ENCODE measurements at regions not wholly inside any gene's neighbourhood (a gene's known extent, or its start where the extent isn't known, plus 50 kb on each side); places are given as distances from the start of the nearest gene placed in this dataset.
A peak's percentile ranks its signal among the peaks of the same experiment; 100 is the strongest.

DNA sequence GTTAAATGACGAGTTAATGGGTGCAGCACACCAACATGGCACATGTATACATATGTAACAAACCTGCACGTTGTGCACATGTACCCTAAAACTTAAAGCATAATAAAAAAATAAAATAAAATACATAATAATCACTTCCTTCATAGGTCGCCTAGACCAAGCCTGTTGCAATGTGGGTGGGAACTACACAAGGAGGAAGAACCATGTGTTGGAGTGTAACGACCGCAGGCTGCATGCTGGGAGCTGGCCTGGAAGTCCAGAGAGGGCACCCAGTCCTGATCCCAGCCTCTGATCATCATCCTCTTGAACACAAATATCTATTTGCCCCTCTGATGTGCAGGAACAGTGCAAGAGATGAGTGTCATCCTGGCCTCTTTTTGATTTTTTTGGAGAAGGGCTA, 224.7 kb upstream of the ASIC2 start:
- DNase-seq = no peak

DNA sequence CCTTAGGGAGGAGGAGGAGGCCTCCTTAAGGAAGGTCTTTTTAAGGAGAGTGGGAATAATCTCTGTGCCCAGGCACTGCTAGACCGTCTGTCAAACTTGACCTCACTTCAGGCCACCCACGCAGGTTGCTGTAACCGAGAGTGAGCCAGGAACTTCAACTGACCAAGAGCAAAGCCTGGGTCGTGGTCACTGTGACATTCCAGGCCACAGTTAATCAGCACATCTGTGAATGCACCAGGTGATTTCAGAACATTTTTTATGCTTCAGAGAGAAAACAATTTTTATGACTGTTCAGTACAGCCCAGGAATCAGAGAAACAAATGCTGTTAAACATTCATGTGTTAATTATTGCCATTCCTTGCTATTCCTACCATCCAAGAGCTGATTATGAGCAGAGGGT, 226.6 kb upstream of the ASIC2 start:
- DNase-seq = no peak

DNA sequence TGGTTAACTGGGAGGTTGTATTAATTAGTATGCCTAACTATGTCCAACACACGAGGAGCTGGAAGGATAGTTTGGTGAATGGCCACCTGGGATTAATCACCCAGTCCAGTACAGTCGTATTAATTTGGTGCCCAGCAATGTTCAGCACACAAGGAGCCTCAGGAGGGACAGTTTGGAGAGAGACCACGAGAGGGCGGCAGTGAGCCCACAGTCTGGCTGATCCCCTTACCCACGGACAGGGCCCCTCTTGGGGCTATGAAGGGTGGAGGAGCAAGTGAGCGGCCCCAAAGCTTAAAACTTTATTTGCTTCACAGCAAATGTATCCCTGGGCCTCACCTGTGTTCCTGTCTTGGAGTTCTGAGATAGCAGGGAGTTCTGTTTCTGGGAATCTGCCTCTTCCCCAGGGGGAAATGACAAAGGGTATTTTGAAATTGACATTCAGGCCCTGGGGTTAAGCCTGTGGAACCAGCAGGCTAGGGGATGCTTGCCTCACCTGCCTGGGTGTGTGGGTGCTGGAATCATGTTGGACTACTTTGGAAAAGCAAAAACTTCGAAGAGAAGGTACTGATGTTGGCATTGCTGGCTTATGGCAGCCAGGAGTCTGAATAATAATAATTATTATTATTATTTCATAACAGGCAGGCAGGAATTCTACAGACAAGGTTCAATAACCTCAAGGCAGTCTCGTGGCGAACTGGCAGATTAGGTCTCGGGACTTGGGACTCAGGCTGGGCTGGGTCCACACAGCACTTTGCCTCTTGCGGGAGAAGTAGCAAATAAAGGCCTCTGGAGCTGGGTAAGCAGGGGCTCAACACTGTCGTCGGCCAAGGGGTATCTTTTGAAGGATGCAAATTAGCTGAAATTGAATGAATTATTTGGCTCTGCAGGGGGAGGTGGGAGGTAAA, 227.6 kb upstream of the ASIC2 start:
- DNase-seq = peak; percentile 31

DNA sequence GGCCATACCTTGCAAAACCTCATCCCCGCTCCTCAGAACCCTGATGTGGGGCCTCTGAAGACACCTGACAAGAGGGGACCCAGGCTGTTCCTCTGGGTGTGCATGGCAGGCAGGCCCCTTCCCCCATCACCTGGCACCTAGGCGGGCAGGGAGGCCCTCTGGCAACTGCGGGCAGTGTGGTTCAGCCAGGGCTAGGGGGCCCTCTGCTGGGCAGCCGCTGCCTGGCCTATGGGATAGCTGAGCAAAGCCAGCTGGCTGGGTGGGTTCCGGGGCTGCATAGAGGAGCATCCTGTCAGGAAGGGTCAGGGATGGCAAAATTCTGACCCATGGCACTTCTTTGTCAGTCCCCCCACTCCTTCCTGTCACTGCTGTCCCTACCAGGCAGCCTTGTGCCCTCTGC, 228.7 kb upstream of the ASIC2 start:
- DNase-seq = no peak

DNA sequence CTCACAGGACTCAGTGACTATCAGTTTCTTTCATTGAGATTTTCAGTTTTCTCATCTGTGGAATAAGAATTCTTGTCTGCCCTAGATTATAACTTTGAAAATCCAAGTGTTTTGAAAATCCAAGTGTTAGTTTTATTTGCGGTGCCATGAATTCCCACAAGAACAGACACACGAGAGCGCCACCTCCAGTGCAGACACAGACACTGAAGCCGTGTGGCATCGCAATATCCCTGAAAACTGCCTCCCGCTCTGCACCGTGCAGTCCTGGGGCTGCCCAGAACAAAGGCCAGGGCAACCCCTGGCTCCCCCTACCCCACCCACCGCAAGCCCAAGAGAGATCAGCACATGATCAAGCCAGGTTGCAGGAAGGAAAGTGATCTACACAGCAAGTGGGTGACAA, 229.5 kb upstream of the ASIC2 start:
- no peak for DNase-seq

DNA sequence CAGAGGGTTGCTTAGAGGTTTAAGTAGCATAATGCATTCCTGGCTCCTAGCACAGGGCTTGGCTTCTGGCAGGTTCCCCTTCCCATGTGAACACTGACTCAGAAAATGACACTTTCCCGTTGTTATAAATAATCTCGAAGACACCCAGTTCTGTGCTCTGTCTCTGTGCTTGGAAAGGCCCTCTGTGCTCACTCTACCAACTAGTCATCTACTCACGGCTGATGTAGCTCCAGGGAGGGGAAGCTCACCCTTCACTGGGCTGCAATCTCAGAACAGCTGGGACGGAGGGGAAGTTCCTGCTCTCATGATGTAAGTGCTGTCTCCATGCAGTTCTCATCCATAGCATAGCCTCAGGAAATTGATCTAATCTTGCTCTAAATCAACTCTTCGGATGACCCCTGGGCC, 230.5 kb upstream of the ASIC2 start:
- no peak for DNase-seq

DNA sequence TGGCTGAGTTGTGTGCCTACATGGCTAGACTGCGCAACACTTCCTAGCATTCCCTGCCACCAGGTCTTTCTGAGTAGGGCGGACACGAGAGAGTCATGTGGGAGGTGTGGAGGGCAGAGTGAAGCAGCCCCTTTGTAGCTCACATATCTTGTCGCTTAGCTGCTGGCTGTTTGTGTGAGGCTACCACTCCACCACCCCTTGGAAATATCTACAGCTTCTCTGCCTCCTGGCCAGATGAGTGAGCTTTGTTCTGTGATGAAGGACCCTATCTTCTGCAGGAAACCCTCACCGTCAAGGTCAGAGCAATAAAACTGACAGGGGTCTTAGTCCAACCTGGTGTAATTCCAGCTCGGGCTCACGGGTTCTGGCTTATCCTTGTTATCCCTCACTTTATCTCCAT, 232.1 kb upstream of the ASIC2 start:
- no peak for DNase-seq

DNA sequence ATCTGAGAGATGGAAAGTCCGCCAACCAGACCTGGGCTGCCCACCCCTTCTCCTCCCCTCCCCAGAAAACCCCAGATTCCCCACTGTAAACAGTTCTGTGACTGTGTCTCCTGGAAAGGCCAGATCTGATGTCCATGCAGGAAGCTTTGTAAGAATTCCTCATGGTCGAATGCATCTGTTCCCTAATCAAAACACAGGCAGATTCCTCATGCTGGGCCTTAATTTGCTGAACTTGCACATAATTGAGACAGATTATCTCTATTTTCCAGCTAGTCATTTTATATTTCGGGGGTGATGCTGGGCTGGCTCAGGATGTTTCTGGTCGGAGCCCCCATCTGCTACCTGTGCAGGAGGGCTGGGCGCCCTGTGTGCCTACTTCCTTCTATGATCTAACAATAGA, 233.6 kb upstream of the ASIC2 start:
- DNase-seq = no peak

DNA sequence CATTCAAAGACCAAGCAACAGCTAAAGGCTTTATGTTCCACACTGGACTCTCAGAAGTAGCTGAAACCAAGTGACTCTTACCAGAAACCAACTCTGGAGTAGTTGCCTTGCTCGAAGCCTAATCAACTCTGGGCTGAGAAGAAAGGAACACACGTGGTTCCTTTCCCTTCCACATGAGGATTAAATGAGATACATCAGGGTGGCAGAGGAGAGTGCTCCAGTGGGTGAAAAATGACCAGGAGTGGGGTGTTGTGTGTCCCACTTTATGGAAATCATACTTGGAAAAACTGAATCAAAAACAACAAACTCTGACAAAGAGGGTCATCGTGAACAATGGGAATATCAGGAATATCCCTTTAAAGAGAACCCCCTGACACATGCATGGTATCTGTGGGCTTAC, 234.2 kb upstream of the ASIC2 start:
- no peak for DNase-seq

DNA sequence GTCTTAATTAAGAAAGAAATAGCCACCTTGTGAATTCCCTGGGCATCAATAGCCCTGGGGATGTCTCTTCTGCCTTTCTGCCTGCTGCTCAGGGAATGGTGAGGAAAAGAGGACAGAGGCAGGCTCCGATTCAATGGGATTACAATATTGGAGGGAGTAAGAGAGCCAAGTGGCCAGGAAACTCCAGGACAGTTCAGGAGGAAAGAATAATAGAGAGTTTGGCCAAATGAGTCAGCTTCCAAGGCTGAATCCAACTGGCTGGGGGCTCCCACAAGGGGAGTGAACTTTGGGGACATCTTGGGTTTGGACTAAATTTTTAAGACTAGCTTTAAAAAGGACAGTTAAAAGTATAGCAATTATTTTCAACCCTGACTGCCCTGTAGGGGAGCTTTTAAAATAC, 235.8 kb upstream of the ASIC2 start:
- DNase-seq = no peak

DNA sequence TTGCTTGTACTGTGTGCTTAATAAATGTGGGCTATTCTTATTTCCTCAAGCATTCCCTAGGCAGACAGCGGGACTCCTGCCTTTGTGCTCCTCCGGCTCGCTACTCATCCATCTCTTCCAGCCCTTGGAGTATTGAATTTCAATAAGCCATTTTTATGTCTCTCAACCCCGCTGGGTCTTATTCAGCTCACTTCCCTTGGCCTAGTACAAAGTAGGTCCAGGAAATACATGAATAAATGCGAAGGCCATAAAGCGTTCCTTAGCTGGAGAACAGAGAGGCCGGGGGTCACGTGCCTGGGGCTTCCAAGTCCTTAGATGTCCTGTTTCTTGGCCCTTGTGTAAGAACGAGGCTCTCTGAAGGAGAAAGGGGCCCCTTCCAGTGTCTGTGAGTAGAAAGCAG, 236.7 kb upstream of the ASIC2 start:
- no peak for DNase-seq

DNA sequence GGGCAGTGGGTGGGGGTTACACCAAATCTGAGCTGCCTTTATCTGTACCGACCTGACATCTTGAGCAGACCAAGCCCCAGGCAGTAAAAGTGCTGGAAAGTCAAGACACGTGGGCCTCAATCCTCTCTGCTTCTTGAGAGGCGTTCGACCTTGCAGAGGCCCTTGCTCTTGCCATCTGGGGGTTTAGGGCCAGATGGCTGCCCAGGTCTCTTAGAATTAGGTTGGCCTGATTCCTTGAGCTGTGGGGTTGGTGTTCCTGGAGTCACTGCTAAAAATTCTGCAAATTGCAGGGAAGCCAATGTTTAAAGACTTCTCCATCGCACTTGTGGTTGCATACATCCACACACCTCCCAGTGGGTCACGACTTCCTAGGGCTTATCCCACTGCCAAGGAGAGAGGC, 238.2 kb upstream of the ASIC2 start:
- no peak for DNase-seq

DNA sequence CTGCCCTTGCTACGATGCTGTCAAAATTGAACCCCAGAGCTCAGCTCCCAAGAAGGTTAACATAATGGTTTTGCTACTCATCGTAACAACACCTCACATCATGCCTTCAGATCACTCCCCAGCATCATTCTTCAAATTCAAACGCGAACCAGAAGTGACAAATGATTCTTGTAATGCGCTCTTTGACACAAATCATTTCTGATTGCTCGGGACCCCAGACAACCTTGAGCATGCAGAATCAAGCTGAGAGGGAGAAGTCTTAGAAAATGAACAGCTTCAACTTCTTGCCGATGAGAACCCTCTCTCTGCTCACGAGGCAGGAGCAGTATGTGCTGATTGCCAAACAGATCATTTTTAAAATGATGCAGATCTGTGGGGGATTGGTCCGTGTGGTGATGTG, 241.0 kb upstream of the ASIC2 start:
- no peak for DNase-seq

DNA sequence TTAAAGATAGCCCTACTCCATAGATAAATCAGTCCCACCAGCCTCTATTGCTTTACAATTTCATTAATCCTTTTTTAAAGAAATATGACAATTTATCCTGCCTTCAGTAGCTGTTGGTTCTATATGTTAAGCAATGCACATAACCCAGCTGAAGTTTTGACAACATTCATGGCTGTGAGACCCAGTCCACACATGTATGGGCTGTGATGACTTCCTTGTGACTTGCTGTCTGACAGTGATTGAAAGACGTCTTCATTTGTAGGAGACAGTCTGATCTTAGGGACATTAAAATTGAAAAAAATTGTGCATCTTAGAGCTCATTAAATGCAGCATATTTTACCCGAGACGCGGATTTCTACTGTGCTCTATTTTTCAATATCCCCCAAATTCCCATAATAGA, 252.0 kb upstream of the ASIC2 start:
- DNase-seq = no peak

DNA sequence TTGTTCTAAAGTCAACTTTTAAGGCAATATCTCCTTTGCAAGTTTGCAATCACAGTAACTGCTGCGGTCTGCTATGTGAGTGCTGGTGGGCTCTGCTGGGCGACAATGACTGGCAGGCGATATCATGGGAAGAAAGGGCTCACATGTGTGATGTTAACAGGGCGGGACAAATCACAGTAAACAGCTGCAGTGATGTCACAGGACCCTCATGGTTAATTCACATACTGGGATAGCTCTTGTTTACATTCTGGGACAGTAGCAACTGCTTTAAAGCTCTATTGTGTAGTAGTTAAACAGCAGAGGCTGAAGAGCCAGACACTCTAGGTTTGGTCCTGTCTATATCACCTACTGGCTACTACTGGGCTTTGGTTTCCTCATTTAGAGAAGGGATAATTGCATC, 257.2 kb upstream of the ASIC2 start:
- no peak for DNase-seq

DNA sequence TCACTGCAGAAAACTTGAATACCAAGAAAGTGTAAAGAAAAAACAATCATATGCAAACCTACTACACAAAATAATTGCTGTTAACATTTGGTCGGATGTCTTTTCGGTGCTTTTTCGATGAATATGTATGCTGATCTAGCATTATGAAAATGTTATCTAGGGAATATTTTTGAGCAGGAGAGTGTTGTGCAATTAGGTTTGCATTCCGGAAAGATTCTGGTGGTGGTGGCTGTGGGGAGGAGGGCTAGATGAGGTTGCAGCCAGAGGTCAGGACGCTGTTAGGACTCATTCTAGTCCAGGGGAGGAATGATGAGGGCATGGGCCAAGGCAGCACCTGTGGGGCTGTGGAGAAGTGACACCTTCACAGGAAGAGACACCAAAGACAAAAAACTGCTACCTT, 258.0 kb upstream of the ASIC2 start:
- no peak for DNase-seq

DNA sequence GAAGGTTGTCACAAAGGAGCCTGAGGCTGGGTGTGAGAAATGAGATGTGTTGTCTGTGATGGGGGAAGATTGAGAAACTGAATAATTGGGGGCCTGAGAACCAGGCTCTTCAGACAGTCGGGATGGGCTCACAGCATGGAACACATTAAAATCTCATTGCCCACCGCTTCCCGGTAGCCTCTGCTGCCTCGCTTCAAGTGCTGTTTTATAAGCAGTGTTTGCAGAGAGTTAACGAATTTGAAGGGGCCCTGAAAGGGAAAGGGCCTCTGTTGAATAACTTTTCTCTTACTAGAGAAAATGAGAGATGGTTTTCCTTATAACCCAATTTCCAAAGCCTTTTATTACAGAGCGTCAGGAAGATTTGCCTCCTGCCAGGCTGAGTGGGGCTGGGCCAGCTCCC, 258.8 kb upstream of the ASIC2 start:
- no peak for DNase-seq

DNA sequence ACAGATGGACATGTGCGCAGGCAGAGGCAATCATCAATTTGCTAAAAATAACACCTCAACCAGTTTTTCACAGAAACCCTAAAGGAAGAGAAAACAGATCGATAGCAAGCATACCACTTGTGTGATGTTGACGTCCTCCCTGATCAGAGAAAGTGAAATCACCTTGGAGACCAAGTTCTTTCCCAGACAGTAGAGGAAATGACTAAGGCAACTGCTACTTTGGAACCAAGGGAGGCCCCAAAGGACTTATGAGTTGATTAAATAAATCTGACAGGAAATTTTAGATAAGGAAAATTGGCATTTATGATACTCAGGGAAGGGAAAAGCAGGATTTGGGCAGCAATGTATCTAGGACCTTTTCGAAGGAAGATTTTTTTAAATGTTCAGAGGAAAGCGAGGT, 267.1 kb upstream of the ASIC2 start:
- no peak for DNase-seq

DNA sequence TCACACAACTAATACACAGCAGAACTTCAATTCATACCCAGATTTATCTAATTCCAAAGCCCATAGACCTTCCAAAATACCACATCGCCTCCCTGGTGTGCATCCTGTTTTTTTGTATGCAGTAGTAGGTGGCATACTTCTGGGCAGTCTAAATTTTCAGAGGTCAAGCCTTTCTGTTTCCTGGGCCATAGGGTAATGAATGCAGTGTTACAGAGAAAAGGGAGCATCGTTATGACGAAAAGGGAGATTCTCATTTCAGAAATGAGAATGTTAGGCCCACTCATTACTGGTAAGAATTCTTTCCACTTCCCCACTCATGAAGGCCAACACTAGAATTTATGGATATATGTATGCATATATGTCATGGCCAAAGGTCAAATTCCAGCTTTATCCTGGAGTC, 267.8 kb upstream of the ASIC2 start:
- DNase-seq = no peak

DNA sequence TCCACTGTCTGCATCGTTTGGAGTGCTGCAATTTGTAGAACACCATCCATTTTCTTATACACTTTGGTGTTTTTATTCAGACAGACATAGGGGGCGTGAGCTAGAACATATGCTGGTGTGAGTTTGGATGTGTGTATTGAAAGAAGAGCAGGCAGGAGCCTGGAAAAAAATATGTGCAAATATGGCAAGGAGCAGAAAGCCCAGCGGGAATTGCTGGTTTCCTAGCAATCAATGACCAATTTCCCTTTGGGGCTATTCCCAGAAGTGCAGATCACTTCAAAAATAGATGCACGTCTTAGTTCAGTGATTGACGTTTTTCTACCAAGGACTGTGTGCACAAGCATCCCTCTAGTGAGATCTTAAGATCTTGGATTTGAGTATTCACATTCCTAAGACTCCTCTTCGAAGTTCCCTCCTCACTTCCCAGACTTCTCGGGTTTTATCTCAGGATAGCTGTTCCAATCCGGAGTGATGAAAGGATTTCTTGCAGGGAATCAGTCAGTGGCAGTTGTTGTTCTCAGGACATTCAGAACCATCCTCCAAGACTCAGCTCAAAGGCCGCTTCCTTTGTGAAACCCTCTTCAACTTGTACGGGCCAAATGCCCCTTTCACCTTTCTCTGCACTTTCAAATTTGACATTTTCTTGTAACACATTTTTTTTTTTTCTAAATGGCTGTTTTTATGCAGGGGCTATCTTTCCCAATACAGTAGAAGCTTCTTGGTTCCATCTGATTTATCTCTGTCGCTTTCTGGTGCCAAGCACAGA, 268.7 kb upstream of the ASIC2 start:
- DNase-seq = no peak

DNA sequence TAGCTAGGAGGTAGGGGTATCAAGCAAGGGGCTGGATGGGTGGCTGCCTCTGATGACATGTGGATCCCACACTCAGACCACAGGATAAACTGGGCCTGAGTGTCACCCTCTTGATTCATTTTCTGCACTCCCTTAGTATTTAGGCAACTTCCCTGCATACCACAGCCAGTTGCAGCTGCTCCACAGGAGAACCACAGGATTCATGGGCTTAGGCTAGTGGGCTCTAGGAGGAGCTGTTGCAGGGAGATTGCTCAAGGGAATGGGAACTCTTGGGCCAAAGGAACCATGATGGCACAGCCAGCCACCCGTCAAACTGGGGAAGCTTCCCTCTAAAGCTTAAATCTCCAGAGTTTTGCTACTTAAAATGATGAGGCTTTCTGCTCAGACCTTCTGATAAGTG, 269.7 kb upstream of the ASIC2 start:
- DNase-seq = no peak

DNA sequence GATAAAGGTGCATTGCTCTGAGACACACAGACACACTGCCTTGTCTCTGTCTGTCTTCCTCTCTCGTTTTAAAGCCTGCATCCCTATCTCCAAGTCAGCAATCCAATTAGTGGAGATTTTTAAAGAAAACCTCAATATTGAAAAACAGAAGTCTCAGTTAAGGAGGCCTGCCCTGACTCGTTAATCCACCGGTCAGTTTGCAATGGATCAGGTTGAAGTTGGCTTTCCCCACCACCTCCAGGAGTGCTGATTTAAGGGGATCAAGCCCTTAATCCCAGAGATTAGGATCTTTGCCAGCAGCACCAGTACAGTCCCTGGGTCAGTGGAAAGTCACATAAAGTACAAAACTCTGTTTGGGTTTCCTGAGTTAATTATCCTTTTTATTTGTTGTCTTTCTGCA, 271.1 kb upstream of the ASIC2 start:
- no peak for DNase-seq

DNA sequence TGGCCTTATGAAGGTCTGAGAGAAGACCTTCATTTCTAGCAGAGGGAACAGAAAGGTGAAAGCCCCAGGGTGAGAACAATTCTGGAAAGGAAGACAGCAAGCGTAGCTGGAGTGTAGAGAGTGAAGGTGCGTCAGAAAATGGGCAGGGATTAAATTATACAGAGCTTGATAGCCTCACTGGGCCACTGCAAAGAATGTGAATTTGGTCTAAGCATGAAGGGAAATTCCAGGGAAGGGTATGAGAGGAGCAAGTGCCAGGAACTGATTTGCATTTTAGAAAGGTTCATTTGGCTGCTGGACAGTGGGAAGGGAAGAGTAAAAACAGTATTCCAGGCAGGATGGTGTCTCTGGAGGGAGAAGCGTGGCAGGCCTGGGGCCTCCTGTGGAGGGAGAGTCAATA, 274.1 kb upstream of the ASIC2 start:
- DNase-seq = no peak

DNA sequence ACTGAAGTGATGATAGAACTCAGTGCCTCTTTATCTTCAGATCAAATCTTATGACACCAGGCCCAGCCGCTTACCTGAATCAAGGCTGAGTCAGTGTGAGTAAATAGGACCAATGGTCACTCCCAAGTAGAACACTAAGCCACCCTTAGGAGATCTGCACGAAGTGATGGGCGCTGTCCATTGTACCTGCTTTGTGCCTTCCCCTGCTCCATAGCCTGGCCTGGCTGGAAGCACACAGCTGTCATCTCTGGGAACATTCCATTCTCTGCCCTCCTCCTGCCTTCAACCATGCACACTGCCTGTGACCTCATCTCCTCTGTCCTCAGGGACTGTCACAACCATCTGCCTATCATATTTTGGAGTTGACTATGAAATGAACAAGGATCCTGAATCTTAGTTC, 279.5 kb upstream of the ASIC2 start:
- no peak for DNase-seq
